NB4 (cell line): ENCODE measurements at regions not wholly inside any gene's neighbourhood (a gene's known extent, or its start where the extent isn't known, plus 50 kb on each side); places are given as distances from the start of the nearest gene placed in this dataset.

ENCODE experiments used
- CTCF ChIP-seq: IDR thresholded peaks from one replicate; pipeline ENCODE4 v1.5.1; 2012; ENCODE audit warnings: low read depth, low read length
- MAX ChIP-seq: IDR thresholded peaks from 2 replicates; pipeline ENCODE4 v1.6.1; 2011; ENCODE audit warnings: low read depth, low read length
- POLR2A ChIP-seq: IDR thresholded peaks from 2 replicates; pipeline ENCODE4 v1.6.1; 2011; ENCODE audit warnings: mild to moderate bottlenecking; ENCODE audit not compliant: insufficient read length; ENCODE audit errors: extremely low read depth

GRCh38 chr9:28232686-28233085, 659.4 kb upstream of the C9orf72 start:
- TF ChIP-seq CTCF (no peak), POLR2A (no peak), MAX (no peak)
